Activated CD8-positive, alpha-beta memory T cell treated with anti-CD3 and anti-CD28 coated beads, Interleukin-2, amount 10 ng/mL, durations not matched to agents 7 days and 5 days (primary cell): ENCODE measurements at regions not wholly inside any gene's neighbourhood (a gene's known extent, or its start where the extent isn't known, plus 50 kb on each side); places are given as distances from the start of the nearest gene placed in this dataset.
"Not testable (repeated sequence)": the region's sequence is repeated elsewhere in the genome, so short reads cannot be mapped to it uniquely, and the experiment has no call there.

Experiments used
- ATAC-seq: fragments of 150-1000 bp; cut with Tn5 transposase; one replicate; pipeline ENCODE4 v1.10.0; 2021; ENCODE audit warnings: moderate library complexity
- CTCF ChIA-PET: fragments of 350-600 bp; sonication (Branson Sonifier 250); formaldehyde crosslinking; loops from one replicate; lab custom pipeline; 2021; ENCODE audit warnings: antibody characterized with exemption; lab: Charles Lee
- DNase-seq: peaks from one replicate; pipeline ENCODE4 v3.0.0-alpha.2; 2020
- H3K27ac Mint-ChIP-seq: one replicate; pipeline ENCODE4 v1.8.0; 2021; ENCODE audit warnings: mild to moderate bottlenecking, mixed read lengths
- H3K27me3 Mint-ChIP-seq: one replicate; pipeline ENCODE4 v1.8.0; 2021; ENCODE audit warnings: mixed read lengths
- H3K36me3 Mint-ChIP-seq: one replicate; pipeline ENCODE4 v1.8.0; 2021; ENCODE audit warnings: mild to moderate bottlenecking, mixed read lengths
- H3K4me1 Mint-ChIP-seq: one replicate; pipeline ENCODE4 v1.8.0; 2021; ENCODE audit warnings: mixed read lengths
- H3K4me3 Mint-ChIP-seq: one replicate; pipeline ENCODE4 v1.8.0; 2021; ENCODE audit warnings: mild to moderate bottlenecking, moderate library complexity, mixed read lengths
- H3K9me3 Mint-ChIP-seq: one replicate; pipeline ENCODE4 v1.8.0; 2022; ENCODE audit warnings: low read depth, mixed read lengths

GRCh38 chr12:107600581-107601144 lies 84.9 kb upstream of the PWP1 start:
- Mint-ChIP-seq H3K27me3 (no peaks in the 10 kb centered on the region), H3K27ac (no peak overlapping the region), H3K9me3 (no peaks in the 10 kb centered on the region), H3K4me1 (no peaks in the 10 kb centered on the region), H3K4me3 (no peak overlapping the region), H3K36me3 (no peaks in the 10 kb centered on the region)
- ATAC-seq: no peak
- no peak for DNase-seq
- CTCF ChIA-PET: interaction anchor here (1.3 kb wide), 1 partner anchor 15 kb away, joined by 3 read pairs; no protein-coding TSS in a partner anchor

GRCh38 chr12:107602446-107602845 lies 83.2 kb upstream of the PWP1 start:
- no peak for ATAC-seq
- DNase-seq: no peak
- H3K27ac Mint-ChIP-seq: no peak overlapping the region
- CTCF ChIA-PET: interaction anchor here (0.9 kb wide), 1 partner anchor 180 kb away, joined by 3 read pairs; no protein-coding TSS in a partner anchor
- no peaks in the 10 kb centered on the region for H3K4me1 Mint-ChIP-seq
- H3K4me3 Mint-ChIP-seq: no peak overlapping the region
- H3K36me3 Mint-ChIP-seq: no peaks in the 10 kb centered on the region
- no peaks in the 10 kb centered on the region for H3K27me3 Mint-ChIP-seq
- H3K9me3 Mint-ChIP-seq: no peaks in the 10 kb centered on the region

DNA sequence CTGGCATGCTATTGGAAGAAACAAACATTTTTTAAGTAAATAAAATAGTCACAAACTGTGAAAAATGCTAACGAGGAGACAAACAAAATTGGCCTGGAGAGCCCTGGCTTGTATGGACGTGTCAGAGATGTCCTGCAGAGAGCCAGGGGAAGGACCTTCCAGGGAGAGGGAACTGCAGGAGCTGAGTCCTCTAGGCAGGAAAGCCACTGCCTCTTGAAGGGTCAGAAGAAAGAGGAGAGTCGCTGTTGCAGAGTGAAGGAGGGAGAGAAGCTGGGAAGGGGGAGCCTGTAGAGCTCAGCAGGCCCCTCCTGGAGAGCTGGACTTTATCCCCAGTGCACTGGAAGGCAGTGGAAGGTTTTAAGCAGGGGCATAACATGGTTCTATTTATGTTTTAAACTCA lies 80.3 kb upstream of the PWP1 start:
- ATAC-seq (no peak), DNase-seq (no peak)
- H3K4me1 Mint-ChIP-seq: no peaks in the 10 kb centered on the region
- no peak overlapping the region for H3K4me3 Mint-ChIP-seq
- H3K27ac Mint-ChIP-seq: no peak overlapping the region
- no peaks in the 10 kb centered on the region for H3K27me3 Mint-ChIP-seq
- no peaks in the 10 kb centered on the region for H3K36me3 Mint-ChIP-seq
- CTCF ChIA-PET: interaction anchor here (5.0 to 11.2 kb wide), 2 partner anchors 199 to 475 kb away, joined by 31 to 194 read pairs; no protein-coding TSS in a partner anchor
- H3K9me3 Mint-ChIP-seq: no peaks in the 10 kb centered on the region

GRCh38 chr12:107607464-107608392 lies 77.9 kb upstream of the PWP1 start:
- H3K9me3 Mint-ChIP-seq: no peaks in the 10 kb centered on the region
- CTCF ChIA-PET: interaction anchor here (0.7 to 11.2 kb wide), 21 partner anchors 8 to 515 kb away, joined by 3 to 194 read pairs (median 3); partner anchors contain the start of gene CRY1
- H3K4me3 Mint-ChIP-seq: no peak overlapping the region
- ATAC-seq (peak; percentile 73), DNase-seq (peak; percentile 84)
- H3K36me3 Mint-ChIP-seq: no peaks in the 10 kb centered on the region
- H3K4me1 Mint-ChIP-seq: no peaks in the 10 kb centered on the region
- H3K27ac Mint-ChIP-seq: no peak overlapping the region
- no peaks in the 10 kb centered on the region for H3K27me3 Mint-ChIP-seq

DNA sequence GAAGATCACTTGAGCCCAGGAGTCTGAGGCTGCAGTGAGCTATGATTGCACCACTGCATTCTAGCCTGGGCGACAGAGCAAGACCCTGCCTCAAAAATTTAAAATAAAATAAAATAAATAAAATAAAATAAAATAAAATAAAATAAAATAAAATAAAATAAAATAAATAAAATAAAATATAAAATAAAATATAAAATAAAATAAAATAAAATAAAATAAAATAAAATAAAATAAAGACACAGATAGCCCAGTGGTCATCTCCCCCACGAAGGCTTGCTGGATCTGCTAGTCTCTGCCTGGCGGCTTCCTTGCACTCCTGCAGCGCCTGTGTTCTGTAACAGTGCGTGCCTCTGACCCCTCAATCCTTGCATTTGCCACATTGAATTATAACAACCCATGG lies 76.8 kb upstream of the PWP1 start:
- ATAC-seq, H3K9me3 Mint-ChIP-seq, DNase-seq, H3K27me3 Mint-ChIP-seq, H3K36me3 Mint-ChIP-seq, H3K4me1 Mint-ChIP-seq, H3K27ac Mint-ChIP-seq, H3K4me3 Mint-ChIP-seq: not testable (repeated sequence)
- CTCF ChIA-PET: interaction anchor here (1.0 to 11.2 kb wide), 12 partner anchors 11 to 517 kb away, joined by 3 to 194 read pairs (median 8); partner anchors contain the start of gene CRY1

DNA sequence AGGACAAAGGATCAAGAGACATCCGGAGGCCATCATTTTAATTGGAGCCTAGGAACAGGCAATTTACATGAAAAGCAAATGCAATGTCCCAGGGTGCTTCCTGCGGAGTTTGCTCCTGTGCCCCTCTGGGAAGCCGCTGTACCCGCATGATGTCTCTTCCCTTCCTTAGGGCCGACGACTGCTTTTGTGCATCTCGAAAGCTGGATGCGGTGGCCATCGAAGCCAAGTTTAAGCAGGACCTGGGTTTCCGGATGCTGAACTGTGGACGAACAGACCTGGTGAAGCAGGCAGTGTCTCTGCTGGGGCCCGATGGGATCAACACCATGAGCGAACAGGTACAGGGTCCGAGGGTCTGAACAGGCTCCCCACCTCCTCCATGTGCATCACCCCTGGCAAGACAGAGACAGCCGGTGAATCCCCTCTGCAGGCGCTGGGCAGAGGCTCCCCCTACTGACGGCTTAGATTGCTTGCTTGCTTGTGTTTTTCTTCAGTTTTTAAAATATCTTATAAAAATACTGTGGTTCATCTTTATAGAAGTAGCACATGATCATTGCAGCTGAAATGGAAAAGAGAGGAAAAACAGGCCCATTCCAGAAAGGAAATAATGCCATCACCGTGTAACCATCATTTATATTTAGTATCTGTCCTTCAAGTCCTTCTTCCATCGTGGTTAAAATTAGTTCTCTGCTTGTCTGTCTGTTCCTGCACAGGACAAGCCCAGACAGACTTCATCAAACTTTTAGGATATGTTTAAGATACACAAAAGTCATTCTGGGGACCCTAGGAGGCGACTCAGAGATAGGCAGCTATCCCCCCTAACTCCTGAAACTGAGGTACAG lies 75.4 kb upstream of the PWP1 start:
- ATAC-seq (peak; percentile 33), DNase-seq (peak; percentile 45)
- Mint-ChIP-seq H3K27ac (no peak overlapping the region), H3K9me3 (no peaks in the 10 kb centered on the region), H3K36me3 (no peaks in the 10 kb centered on the region), H3K27me3 (no peaks in the 10 kb centered on the region), H3K4me3 (no peak overlapping the region), H3K4me1 (no peaks in the 10 kb centered on the region)
- CTCF ChIA-PET: interaction anchor here (0.8 to 11.2 kb wide), 9 partner anchors 197 to 518 kb away, joined by 3 to 194 read pairs (median 3); a partner anchor contains a TSS

DNA sequence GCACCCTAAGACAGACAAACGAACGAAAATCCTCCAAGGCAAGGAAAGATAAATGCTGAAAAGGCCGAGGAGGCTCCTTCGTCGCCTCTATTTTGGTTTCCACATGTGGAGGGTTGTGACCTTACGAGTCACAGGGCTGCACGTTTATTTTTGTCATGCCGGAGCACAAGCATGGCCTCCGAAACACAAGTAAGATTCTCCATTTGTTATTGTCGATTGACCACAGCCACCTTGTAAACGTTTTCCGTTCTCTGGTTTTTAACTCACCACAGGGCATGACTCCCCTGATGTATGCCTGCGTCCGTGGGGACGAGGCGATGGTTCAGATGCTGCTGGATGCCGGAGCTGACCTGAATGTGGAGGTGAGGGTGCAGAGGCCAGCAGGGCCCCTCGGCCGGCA lies 73.1 kb upstream of the PWP1 start:
- Mint-ChIP-seq H3K27ac (no peak overlapping the region), H3K27me3 (no peaks in the 10 kb centered on the region), H3K4me1 (no peaks in the 10 kb centered on the region), H3K9me3 (no peaks in the 10 kb centered on the region), H3K4me3 (no peak overlapping the region), H3K36me3 (no peaks in the 10 kb centered on the region)
- DNase-seq (no peak), ATAC-seq (no peak)
- CTCF ChIA-PET: interaction anchor here (1.2 to 11.2 kb wide), 2 partner anchors 207 to 482 kb away, joined by 4 to 194 read pairs; no protein-coding TSS in a partner anchor

DNA sequence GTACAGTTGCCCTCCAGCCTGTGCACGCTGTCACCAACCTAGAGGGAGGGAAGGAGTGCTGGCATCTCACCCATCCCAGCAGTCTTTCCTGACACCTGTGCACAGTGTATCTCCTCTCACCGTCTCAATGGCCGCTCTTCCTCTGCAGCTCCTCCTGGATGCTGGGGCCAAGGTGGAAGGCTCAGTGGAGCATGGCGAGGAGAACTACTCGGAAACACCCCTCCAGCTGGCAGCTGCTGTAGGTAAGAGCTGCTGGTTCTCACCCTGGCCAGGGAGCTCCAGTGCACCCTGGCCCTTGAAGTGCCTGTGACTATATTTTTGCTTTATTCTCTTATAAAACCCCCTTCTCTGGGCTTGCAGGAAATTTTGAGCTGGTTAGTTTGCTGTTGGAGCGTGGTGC lies 68.7 kb upstream of the PWP1 start:
- Mint-ChIP-seq H3K4me1 (no peaks in the 10 kb centered on the region), H3K27me3 (no peaks in the 10 kb centered on the region), H3K4me3 (no peak overlapping the region), H3K36me3 (no peaks in the 10 kb centered on the region), H3K27ac (no peak overlapping the region), H3K9me3 (no peaks in the 10 kb centered on the region)
- ATAC-seq (no peak), DNase-seq (no peak)
- CTCF ChIA-PET: interaction anchor here (1.3 to 2.5 kb wide), 2 partner anchors 10 to 214 kb away, joined by 3 to 8 read pairs; no protein-coding TSS in a partner anchor

DNA sequence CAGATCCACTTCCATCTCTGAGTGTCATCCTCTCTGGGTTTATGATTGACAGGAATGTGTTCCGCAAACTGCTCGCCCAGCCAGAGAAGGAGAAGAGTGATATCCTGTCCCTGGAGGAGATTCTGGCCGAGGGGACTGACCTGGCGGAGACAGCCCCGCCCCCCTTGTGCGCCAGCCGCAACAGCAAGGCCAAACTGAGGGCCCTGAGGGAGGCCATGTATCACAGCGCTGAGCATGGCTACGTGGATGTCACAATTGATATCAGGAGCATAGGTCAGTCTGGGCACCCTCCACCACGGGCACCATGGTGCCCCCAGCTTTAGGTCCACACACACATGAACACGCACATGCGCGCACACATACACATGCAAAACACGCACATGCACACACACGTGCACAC lies 67.5 kb upstream of the PWP1 start:
- DNase-seq (no peak), ATAC-seq (no peak)
- Mint-ChIP-seq H3K27ac (no peak overlapping the region), H3K4me1 (no peaks in the 10 kb centered on the region), H3K27me3 (no peaks in the 10 kb centered on the region), H3K36me3 (no peaks in the 10 kb centered on the region), H3K9me3 (no peaks in the 10 kb centered on the region), H3K4me3 (no peak overlapping the region)
- CTCF ChIA-PET: no interaction called here

- ATAC-seq (no peak), DNase-seq (no peak)
- Mint-ChIP-seq H3K36me3 (peaks cover 2% of the 10 kb centered on the region), H3K27ac (no peak overlapping the region), H3K9me3 (peaks cover 2% of the 10 kb centered on the region), H3K27me3 (no peaks in the 10 kb centered on the region), H3K4me3 (no peak overlapping the region), H3K4me1 (no peaks in the 10 kb centered on the region)
- CTCF ChIA-PET: interaction anchor here (0.9 to 1.9 kb wide), 2 partner anchors 8 to 490 kb away, joined by 4 to 7 read pairs; no protein-coding TSS in a partner anchor
These were observed 65.8 kb upstream of the PWP1 start for GRCh38 chr12:107619831-107620230.

GRCh38 chr12:107622001-107622400 lies 63.6 kb upstream of the PWP1 start:
- Mint-ChIP-seq H3K27ac (no peak overlapping the region), H3K4me3 (no peak overlapping the region), H3K4me1 (no peaks in the 10 kb centered on the region), H3K9me3 (peaks cover 6% of the 10 kb centered on the region), H3K36me3 (peaks cover 6% of the 10 kb centered on the region), H3K27me3 (no peaks in the 10 kb centered on the region)
- DNase-seq (no peak), ATAC-seq (no peak)
- CTCF ChIA-PET: interaction anchor here (1.0 to 2.8 kb wide), 4 partner anchors 14 to 490 kb away, joined by 3 to 8 read pairs (median 3); no protein-coding TSS in a partner anchor

GRCh38 chr12:107624493-107624892 lies 61.1 kb upstream of the PWP1 start:
- peaks cover 6% of the 10 kb centered on the region for H3K9me3 Mint-ChIP-seq
- no peaks in the 10 kb centered on the region for H3K27me3 Mint-ChIP-seq
- H3K36me3 Mint-ChIP-seq: peaks cover 6% of the 10 kb centered on the region
- DNase-seq (no peak), ATAC-seq (no peak)
- no peak overlapping the region for H3K27ac Mint-ChIP-seq
- H3K4me1 Mint-ChIP-seq: no peaks in the 10 kb centered on the region
- H3K4me3 Mint-ChIP-seq: no peak overlapping the region
- CTCF ChIA-PET: no interaction called here

GRCh38 chr12:107631715-107632114 lies 53.9 kb upstream of the PWP1 start:
- H3K4me1 Mint-ChIP-seq: no peaks in the 10 kb centered on the region
- H3K27ac Mint-ChIP-seq: no peak overlapping the region
- no peaks in the 10 kb centered on the region for H3K27me3 Mint-ChIP-seq
- no peaks in the 10 kb centered on the region for H3K9me3 Mint-ChIP-seq
- no peaks in the 10 kb centered on the region for H3K36me3 Mint-ChIP-seq
- no peak for DNase-seq
- H3K4me3 Mint-ChIP-seq: no peak overlapping the region
- no peak for ATAC-seq
- CTCF ChIA-PET: interaction anchor here (1.3 kb wide), 1 partner anchor 25 kb away, joined by 3 read pairs; no protein-coding TSS in a partner anchor
